Keratinocyte (primary cell): ENCODE measurements at regions not wholly inside any gene's neighbourhood (a gene's known extent, or its start where the extent isn't known, plus 50 kb on each side); places are given as distances from the start of the nearest gene placed in this dataset.

ENCODE experiments used
- CTCF ChIP-seq, 3 experiments: IDR thresholded peaks in 1 of 3; conservative IDR thresholded peaks in 1 of 3; optimal IDR thresholded peaks in 1 of 3; 2 replicates in 2 of 3; 3 replicates in 1 of 3; pipeline versions ENCODE3 to v1.5.1; 2011; ENCODE audit warnings: low read length in 3 of 3, mild to moderate bottlenecking in 3 of 3, moderate library complexity in 2 of 3, control low read depth in 1 of 3, inconsistent platforms in 1 of 3; ENCODE audit not compliant: insufficient read depth in 2 of 3; ENCODE audit errors: extremely low read depth in 1 of 3
- EZH2 ChIP-seq: IDR thresholded peaks from one replicate; pipeline ENCODE4 v1.6.1; 2012; ENCODE audit warnings: inconsistent platforms, mild to moderate bottlenecking, low read length, moderate library complexity

GRCh38 chr7:26070290-26070689 lies 81.7 kb upstream of the NFE2L3 start:
- TF ChIP-seq CTCF (optimal IDR thresholded peaks at IDR 0.05 in 1 of 3, IDR thresholded peaks at IDR 0.05 in 1 of 3, conservative IDR thresholded peaks at IDR 0.05 in 1 of 3; ENCODE audit: extremely low read depth in 1 of 3, insufficient read depth in 2 of 3, low read length in 3 of 3) (no peak), EZH2 (no peak)
